Pancreas (tissue), 10 donors: ENCODE measurements at regions not wholly inside any gene's neighbourhood (a gene's known extent, or its start where the extent isn't known, plus 50 kb on each side); places are given as distances from the start of the nearest gene placed in this dataset.
"Not testable (repeated sequence)": the region's sequence is repeated elsewhere in the genome, so short reads cannot be mapped to it uniquely, and the experiment has no call there.

Experiments used
- ATAC-seq, 4 donors: fragments of 200-7000 bp; cut with Tn5 transposase; one replicate each; pipeline versions ENCODE4 v1.8.0 to v1.9.1; 2020; ENCODE audit warnings: mild to moderate bottlenecking in 4 of 4, moderate library complexity in 4 of 4
- DNase-seq, 6 donors: peaks; one replicate each; pipeline ENCODE4 v3.0.0-alpha.2; 2020
- FAIRE-seq: peaks from 2 replicates; lab custom pipeline; 2012; peaks lifted over from hg19 to GRCh38; lab: Jason Lieb, UNC
- H3K27ac ChIP-seq, 4 donors: fragments of 200-600 bp; sonication (generic); 1 replicate in 3 of 4; 2 replicates in 1 of 4; pipeline versions ENCODE4 v1.5.0 to v1.8.0; 2020
- H3K27me3 ChIP-seq, 4 donors: fragments of 200-600 bp; one replicate each; pipeline ENCODE4 v1.8.0; 2021
- H3K36me3 ChIP-seq, 3 donors: fragments of 200-600 bp; sonication (generic) in 1 of 3; one replicate each; pipeline versions ENCODE4 v1.5.0 to v1.8.0; 2020 to 2021
- H3K4me1 ChIP-seq, 3 donors: fragments of 200-600 bp; one replicate each; pipeline ENCODE4 v1.8.0; 2021
- H3K4me3 ChIP-seq, 4 donors: fragments of 200-600 bp; sonication (generic) in 2 of 4; one replicate each; pipeline versions ENCODE4 v1.5.0 to v1.8.0; 2020 to 2021
- H3K9me3 ChIP-seq, 4 donors: fragments of 200-600 bp; one replicate each; pipeline ENCODE4 v1.8.0; 2021
- WGBS, 2 donors: extraction: QIAGEN DNeasy Blood & Tissue Kit; methylation state at CpG; one replicate each; pipeline ENCODE4 v1.1.7; 2013; 5-methylcytosine and 5-hydroxymethylcytosine counted together
- intact Hi-C, 3 donors: fragments of 100-400 bp; cut with DNase I; formaldehyde crosslinking; loops; one replicate each; pipeline versions ENCODE4 v1.11.1 to v1.14.2; 2022
- TF ChIP-seq, protein P1 (sequence below), 4 donors: fragments of 200-600 bp; sonication (generic) in 3 of 4; IDR thresholded peaks; one replicate each; pipeline versions ENCODE4 v1.5.0 to v1.8.0; 2021; ENCODE audit warnings: antibody characterized with exemption in 4 of 4
- donor health status: healthy with polysubstance abuse.
- donor health status: DM: no; HTN: no; CAD: no; lungs with moderate emphysema.
- donor health status: DM: no; HTN: no; CAD: no.
- donor health status: control.
- donor health status: control.
- donor health status: Bipolar disorder and iron deficiency.
- donor health status: DM: yes; HTN: yes; CAD: no.
- donor health status: DM: no; HTN: no; CAD: no.
- donor health status: DM: no; HTN: no; CAD: no.
- donor health status: DM: yes; HTN: yes; CAD: no.

DNA sequence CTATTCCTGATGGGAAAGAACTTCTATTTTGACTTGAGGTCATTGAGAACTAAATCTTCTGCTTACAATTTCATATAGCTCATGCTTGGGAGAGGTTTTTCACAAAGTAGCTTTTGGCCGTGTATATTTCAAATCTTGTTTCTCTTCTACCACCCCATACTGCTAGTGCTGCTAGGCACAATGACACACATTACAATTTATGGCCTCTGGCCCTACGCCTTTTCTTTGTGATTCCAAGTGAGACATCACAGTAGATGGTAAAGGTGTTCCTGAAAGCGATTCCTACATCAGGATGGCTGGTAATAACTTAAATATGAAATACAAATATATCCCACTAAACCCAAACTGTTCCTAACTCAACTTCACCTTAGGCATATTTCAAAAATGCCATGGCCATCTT lies 101.1 kb downstream of the ATXN3L start:
- peaks cover 0 to 12% (median 11%) of the 10 kb centered on the region in 3 donors for H3K4me1 ChIP-seq
- H3K4me3 ChIP-seq, result no peak overlapping the region
- H3K9me3 ChIP-seq, result no peaks in the 10 kb centered on the region
- intact Hi-C loops, result no loop called here
- FAIRE-seq (no peak), DNase-seq (no peak), ATAC-seq (no peak)
- TF ChIP-seq, protein P1, sequence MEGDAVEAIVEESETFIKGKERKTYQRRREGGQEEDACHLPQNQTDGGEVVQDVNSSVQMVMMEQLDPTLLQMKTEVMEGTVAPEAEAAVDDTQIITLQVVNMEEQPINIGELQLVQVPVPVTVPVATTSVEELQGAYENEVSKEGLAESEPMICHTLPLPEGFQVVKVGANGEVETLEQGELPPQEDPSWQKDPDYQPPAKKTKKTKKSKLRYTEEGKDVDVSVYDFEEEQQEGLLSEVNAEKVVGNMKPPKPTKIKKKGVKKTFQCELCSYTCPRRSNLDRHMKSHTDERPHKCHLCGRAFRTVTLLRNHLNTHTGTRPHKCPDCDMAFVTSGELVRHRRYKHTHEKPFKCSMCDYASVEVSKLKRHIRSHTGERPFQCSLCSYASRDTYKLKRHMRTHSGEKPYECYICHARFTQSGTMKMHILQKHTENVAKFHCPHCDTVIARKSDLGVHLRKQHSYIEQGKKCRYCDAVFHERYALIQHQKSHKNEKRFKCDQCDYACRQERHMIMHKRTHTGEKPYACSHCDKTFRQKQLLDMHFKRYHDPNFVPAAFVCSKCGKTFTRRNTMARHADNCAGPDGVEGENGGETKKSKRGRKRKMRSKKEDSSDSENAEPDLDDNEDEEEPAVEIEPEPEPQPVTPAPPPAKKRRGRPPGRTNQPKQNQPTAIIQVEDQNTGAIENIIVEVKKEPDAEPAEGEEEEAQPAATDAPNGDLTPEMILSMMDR (IDR thresholded peaks at IDR 0.05), result no peak
- H3K27me3 ChIP-seq, result no peaks in the 10 kb centered on the region
- no peaks in the 10 kb centered on the region for H3K36me3 ChIP-seq
- H3K27ac ChIP-seq, result no peak overlapping the region
- WGBS, 2 donors, result 72 to 97% methylated on average over 3 of the region's 3 CpGs

DNA sequence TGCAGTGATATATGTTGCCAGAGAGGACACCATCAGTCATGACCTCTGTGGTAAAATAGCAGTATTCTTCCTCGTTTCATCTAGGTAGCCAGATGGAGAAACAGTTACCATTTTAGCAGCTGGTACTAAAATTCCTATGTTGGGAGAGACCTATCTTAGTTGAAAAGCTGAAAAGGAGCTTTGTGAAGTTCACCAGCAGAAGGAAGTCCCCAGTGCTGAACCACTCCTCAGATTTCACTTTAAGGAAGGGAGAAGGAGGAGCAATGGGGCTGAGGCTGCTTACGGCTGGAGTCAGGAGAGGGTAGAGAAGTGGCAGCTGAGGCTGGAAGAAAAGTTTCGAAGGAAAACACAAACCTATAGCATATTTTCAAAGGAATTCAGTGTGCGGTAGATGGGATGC lies 103.7 kb downstream of the ATXN3L start:
- TF ChIP-seq, protein P1 (IDR thresholded peaks at IDR 0.05), result no peak
- H3K27ac ChIP-seq, result no peak overlapping the region
- FAIRE-seq, result no peak
- no peaks in the 10 kb centered on the region for H3K36me3 ChIP-seq
- H3K9me3 ChIP-seq, result no peaks in the 10 kb centered on the region
- no peak for DNase-seq
- intact Hi-C loops, result no loop called here
- no peak overlapping the region for H3K4me3 ChIP-seq
- peaks cover 0 to 12% (median 8%) of the 10 kb centered on the region in 3 donors for H3K4me1 ChIP-seq
- H3K27me3 ChIP-seq, result no peaks in the 10 kb centered on the region
- WGBS, 2 donors, result 68 to 82% methylated on average over 4 of the region's 4 CpGs
- no peak for ATAC-seq

DNA sequence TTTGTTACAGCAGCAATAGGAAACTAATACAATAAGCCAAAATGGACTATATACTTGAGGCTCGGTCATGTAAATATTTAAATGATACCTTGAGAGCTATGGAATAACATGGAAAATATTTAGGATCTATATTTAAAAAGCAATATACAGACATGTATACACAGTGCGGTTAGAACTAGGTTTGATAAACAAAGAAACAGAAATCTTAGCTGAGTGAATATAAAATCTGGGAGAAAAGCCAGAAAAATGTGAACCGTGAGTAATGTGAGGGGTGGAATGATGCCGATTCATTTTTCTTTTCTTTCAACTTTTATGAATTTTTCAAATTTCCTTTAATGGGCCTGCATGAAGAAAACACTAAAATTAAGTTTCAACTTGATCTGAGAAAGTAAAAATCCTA lies 104.1 kb downstream of the ATXN3L start:
- Histone ChIP-seq H3K9me3 (no peaks in the 10 kb centered on the region), H3K36me3 (no peaks in the 10 kb centered on the region), H3K27ac (no peak overlapping the region), H3K4me3 (no peak overlapping the region), H3K4me1 (peaks cover 0 to 11% (median 4%) of the 10 kb centered on the region in 3 donors), H3K27me3 (no peaks in the 10 kb centered on the region)
- 71 to 79% methylated on average over 4 of the region's 4 CpGs for WGBS, 2 donors
- DNase-seq, result no peak
- FAIRE-seq, result peak; percentile 47
- intact Hi-C loops, result no loop called here
- TF ChIP-seq, protein P1 (IDR thresholded peaks at IDR 0.05), result no peak
- ATAC-seq, result no peak

DNA sequence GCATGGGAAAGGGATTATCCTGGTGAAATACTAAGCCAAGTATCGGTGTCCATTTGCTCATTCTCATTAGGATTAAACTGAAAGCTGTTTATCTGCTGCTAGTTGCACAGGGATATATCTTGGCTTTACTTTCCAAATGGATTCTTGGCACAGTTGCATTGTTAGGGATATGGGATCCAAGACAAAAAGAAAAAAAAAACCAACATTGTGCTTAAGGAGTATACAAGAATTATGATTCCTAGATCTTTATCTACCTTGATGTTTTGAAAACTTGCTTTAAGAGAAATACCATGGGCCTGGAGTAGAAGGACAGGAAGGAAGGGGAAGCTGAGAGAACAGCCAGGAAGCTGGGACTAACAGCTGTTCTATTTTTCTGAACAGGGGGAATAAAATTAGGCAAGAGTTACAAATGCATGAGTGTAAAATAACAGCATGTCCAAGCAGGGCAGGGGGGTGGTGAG lies 107.6 kb downstream of the ATXN3L start:
- 47 to 60% methylated on average over 1 of the region's 1 CpG for WGBS, 2 donors
- H3K36me3 ChIP-seq, result no peaks in the 10 kb centered on the region
- no peaks in the 10 kb centered on the region for H3K27me3 ChIP-seq
- TF ChIP-seq, protein P1 (IDR thresholded peaks at IDR 0.05), result no peak
- no peaks in the 10 kb centered on the region for H3K9me3 ChIP-seq
- ATAC-seq, result no peak
- no peaks in the 10 kb centered on the region for H3K4me1 ChIP-seq
- intact Hi-C loops, result no loop called here
- FAIRE-seq, result no peak
- no peak overlapping the region for H3K27ac ChIP-seq
- no peak for DNase-seq
- no peak overlapping the region for H3K4me3 ChIP-seq

DNA sequence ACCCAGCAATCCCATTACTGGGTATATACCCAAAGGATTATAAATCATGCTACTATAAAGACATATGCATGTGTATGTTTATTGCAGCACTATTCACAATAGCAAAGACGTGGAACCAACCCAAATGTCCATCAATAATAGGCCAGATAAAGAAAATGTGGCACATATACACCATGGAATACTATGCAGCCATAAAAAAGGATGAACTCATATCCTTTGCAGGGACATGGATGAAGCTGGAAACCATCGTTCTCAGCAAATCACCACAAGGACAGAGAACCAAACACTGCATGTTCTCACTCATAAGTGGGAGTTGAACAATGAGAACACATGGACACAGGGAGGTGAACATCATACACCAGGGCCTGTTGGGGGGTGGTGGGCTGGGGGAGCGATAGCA lies 109.7 kb downstream of the ATXN3L start:
- FAIRE-seq, ATAC-seq, H3K4me1 ChIP-seq, intact Hi-C loops, H3K36me3 ChIP-seq, H3K9me3 ChIP-seq, H3K27ac ChIP-seq, H3K27me3 ChIP-seq, H3K4me3 ChIP-seq, DNase-seq: not testable (repeated sequence)
- 71 to 94% methylated on average over 3 of the region's 3 CpGs for WGBS, 2 donors

DNA sequence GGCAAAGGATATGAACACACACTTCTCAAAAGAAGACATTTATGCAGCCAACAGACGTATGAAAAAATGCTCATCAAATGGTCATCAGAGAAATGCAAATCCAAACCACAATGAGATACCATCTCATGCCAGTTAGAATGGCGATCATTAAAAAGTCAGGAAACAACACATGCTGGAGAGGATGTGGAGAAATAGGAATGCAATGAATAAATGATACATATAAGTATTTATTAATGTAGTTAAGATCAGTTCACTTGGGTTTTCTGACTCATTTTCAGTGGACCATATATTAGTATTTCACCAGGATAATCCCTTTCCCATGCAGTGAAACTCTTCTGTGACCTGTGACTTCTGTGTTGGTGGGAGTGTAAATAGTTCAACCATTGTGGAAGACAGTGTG lies 110.1 kb downstream of the ATXN3L start:
- H3K27ac ChIP-seq, FAIRE-seq, H3K4me3 ChIP-seq, DNase-seq, H3K36me3 ChIP-seq, H3K9me3 ChIP-seq, H3K27me3 ChIP-seq, intact Hi-C loops, H3K4me1 ChIP-seq, ATAC-seq: not testable (repeated sequence)
- WGBS, 2 donors, result 75 to 90% methylated on average over 2 of the region's 2 CpGs
